Hindlimb muscle (tissue), 1 donor: ENCODE measurements at regions not wholly inside any gene's neighbourhood (a gene's known extent, or its start where the extent isn't known, plus 50 kb on each side); places are given as distances from the start of the nearest gene placed in this dataset.
"Not testable (repeated sequence)": the region's sequence is repeated elsewhere in the genome, so short reads cannot be mapped to it uniquely, and the experiment has no call there.

ENCODE experiments used
- DNase-seq: peaks from one replicate; pipeline ENCODE4 v3.0.0-alpha.2; 2013

DNA sequence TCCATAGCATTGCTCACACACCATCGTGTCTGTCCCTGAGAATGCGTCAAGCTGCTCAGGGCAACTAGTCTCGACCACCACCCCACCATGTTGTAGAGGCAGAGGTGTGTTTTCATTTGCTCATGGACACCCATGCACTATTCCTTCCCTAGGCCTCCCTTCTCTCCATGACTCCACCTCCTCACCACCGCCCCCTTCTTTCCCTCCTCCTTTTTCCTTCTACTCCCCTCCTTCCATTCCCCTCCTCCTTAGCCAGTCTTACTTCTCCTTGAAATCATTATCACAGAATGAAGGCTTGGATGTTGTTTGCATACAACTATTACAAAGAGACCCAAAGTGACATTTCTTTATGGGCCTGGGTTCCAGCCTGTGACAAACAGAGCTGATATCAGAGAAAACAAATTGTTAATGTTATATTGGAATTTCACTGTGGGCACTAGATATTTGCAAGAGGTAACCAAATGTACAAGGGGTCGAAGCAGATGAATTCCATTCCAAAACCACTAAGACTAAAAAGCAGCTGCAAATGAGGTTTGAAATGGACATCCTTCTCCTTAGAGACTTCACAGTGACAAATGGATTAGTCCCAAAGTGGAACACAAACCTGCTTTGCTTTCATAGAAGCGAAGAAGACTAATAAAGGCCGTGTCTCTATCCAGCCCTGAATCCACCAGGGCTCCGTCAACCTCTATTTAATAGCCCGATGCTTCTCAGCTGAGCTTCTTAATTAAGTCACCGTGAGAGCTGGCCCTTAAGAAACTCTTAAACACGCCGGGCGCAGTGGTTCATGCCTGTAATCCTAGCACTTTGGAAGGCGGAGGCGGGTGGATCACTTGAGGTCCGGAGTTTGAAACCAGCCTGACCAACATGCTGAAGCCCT lies 275.8 kb upstream of the SULF2 start:
- no peak for DNase-seq

DNA sequence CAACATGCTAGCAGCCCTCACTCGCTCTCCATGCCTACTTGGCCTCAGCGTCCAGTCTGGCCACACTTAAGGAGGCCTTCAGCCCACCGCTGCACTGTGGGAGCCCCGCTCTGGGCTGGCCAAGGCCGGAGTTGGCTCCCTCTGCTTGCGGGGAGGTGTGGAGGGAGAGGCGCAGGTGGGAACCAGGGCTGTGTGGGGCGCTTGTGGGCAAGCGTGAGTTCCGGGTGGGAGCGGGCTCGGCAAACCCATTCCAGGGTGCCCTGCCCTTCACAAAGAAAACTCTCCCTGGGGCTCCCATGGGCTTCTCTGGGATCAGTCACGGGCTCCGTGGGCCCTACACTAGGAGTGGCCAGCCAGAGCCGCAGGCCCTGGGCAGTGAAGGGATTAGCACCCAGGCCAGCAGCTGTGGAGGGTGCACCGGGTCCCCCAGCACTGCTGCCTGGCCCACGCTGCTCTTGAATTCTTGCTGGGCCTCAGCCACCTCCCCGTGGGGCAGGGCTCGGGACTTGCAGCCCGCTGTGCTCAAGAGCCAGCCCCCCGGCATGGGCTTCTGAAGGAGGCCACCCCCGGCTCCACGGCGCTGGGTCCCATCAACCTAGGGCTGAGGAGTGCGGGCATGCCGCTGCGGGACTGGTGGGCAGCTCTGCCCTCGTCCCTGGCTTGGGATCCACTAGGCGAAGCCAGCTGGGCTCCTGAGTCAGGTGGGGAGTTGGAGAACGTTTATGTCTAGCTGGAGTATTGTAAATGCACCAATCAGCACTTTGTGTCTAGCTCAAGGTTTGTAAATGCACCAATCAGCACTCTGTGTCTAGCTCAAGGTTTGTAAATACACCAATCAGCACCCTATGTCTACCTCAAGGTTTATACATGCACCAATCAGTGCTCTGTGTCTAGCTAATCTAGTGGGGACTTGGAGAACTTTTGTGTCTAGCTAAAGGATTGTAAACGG lies 273.6 kb upstream of the SULF2 start:
- no peak for DNase-seq

GRCh38 chr20:48057739-48058138 lies 272.5 kb upstream of the SULF2 start:
- no peak for DNase-seq

DNA sequence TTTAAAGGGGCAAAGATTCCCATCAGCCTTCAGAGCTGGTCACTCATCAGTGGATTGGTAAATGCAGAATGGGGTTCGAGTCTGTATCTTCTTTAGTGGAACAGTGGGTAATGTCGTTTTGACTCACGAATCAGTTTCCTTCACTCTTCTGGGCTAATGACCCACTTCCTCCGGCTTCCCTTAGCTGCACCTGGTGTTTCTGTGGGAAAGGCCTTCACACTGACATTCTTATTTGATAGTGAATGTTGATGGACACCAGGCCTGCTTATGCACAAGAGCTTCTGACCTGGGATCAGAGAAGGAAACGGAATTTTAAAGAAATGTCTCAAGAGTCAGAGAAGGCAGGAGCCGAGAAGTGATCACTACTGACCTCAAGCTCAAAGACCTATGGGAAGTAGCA lies 272.0 kb upstream of the SULF2 start:
- no peak for DNase-seq

GRCh38 chr20:48056218-48056617 lies 270.9 kb upstream of the SULF2 start:
- DNase-seq: no peak

DNA sequence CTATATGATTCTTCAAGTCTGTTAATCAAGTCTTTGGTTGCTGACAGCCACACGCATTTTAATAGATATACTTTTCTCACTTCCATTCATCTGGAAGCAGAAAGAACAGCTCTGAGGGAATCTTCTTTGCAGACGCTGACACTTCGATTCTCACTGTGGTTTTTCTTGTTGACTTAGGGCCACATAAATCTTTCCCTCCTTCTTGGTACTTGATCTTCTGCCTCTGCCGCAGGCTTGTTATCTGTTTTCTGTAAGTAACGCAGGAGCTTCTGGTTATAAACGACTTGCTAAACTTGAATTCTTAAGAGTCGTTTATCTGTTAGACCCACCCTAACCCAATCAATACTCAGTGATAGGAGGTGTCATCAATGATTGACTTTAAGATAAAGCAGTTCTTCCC lies 268.8 kb upstream of the SULF2 start:
- no peak for DNase-seq

- DNase-seq: peak; percentile 49
Measured at GRCh38 chr20:48052475-48052835, 267.2 kb upstream of the SULF2 start.

DNA sequence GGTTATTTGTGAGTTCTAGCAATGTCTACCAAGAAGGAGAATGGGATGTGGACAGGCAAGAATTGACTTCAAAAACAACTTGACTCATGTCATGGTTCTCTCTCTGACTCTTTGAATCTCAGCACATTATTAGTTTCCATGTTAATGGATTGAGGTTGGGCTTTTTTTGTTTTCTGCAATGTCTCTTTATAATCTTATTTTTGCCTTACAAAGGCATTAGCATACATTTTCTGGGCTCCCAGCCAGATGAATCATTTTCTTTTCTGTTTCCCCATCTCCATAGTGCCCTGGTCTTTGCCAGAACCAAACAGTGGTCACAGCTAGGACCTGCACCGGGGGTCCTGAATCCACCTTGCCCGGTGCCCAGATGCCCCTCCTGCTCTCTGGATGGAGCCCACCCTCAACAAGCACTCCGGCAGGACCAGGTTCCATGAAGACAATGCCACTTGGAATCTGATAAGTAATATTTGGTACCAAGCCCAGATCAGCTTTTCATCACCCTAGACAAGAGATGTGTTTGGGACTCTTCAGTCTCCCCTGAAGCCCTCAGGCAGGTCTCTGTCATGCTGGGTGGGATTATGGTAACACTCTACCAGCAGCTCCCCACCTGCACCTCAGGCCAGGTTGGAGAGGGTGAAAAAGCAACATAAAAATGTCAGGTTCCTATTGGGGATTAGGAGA lies 266.7 kb upstream of the SULF2 start:
- DNase-seq: peak; percentile 78

- DNase-seq: no peak
Measured at GRCh38 chr20:48049641-48050040, 264.4 kb upstream of the SULF2 start.

- DNase-seq: no peak
Measured at GRCh38 chr20:48049171-48049570, 263.9 kb upstream of the SULF2 start.

GRCh38 chr20:48047447-48047846 lies 262.2 kb upstream of the SULF2 start:
- no peak for DNase-seq

DNA sequence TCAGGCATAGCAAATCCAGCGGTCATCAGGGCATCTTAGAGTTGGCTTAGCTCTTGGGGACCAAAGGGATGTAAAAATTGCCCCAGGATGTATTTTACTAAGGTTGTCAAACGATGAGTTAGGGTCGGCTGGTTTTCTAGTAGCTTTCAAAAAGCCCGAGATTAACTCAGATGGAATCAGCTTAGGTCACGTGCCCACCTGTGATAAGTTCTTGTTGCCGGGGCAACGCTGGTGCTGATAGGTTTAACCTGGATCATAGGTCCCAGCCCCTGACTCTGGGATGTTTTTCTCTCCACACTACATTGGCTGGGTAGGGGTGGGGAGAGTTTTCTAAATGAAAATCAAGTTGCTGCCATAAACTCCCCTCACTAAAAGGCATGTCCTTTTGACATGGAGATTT lies 257.3 kb upstream of the SULF2 start:
- DNase-seq: no peak

- no peak for DNase-seq
Measured at GRCh38 chr20:48041078-48041780, 255.9 kb upstream of the SULF2 start.

DNA sequence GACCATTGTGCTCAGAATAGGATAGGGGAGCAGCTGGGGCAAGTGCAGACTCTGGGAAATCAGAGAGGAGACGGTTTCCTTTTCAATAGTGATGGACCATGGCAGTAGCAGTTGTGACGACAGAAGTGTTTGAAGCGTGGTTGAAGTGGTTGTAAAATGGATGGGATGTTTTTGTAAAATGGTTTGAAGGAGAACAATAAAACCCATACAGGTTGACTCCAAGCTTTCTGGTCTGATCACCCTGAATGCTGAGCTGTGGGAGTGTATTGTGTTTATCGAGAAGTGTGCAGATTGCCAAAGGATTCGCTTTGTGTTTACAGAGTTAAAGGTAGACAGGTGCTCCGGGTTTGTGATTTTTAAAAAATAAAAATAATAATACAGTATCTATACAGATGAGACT lies 255.2 kb upstream of the SULF2 start:
- no peak for DNase-seq

- no peak for DNase-seq
Measured at GRCh38 chr20:48040051-48040450, 254.8 kb upstream of the SULF2 start.

DNA sequence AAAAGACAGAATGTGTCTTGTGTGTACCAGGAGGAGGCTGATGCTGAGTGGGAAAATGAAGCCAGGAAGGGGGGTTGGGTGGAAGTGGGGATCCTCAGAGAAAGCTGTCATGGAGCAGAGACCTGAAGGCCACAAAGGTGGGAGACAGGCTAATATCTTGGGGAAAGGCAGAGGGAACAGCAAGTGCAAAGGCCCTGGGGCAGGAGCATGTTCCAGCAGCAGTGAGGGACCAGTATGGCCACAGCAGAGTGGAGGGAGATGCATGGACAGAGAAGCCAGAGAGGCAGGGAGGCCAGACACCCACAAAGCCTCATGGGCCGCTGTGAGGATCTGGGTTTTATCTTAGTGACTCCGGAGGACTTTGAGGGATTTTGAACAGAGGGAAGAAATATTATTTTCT lies 254.2 kb upstream of the SULF2 start:
- no peak for DNase-seq

DNA sequence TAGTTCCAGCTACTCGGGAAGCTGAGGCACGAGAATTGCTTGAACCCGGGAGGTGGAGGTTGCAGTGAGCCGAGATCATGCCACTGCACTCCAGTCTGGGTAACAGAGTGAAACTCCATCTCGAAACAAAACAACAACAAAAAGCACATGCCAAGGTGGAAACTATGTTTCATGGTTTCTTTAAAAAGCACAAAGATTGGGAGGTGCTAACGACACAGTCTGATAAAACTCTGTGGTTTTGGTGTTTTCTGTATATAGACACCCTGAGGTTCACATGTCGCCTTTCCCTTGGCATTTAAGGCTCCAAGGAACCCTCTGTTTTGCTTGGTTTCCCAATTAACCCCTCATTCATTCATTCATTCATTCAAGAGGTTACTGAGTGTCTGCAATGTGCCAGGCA lies 253.4 kb upstream of the SULF2 start:
- DNase-seq: no peak

- DNase-seq: not testable (repeated sequence)
Measured at GRCh38 chr20:48037798-48038197, 252.5 kb upstream of the SULF2 start.

GRCh38 chr20:48035961-48036731 lies 250.9 kb upstream of the SULF2 start:
- DNase-seq: no peak

DNA sequence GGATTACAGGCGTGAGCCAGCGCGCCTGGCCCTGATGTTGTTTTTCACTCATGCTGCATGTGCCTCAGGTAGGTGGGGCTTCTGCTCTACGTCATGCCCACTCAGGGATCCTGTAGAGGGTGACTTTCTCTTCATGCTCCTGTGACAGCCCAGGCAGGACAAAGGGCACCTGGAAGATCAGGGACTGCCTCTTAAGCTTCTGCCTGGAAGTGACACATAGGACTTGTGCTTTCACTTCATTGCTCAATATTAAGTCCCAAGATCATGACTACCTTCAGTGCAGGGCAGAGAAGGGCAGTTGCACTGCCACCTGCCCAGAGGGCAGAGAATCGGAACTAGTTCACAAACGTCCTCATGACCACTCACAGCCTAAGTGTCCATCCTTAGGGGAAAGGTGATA lies 249.5 kb upstream of the SULF2 start:
- DNase-seq: no peak

- DNase-seq: not testable (repeated sequence)
Measured at GRCh38 chr20:48033005-48033404, 247.7 kb upstream of the SULF2 start.

- no peak for DNase-seq
Measured at GRCh38 chr20:48031122-48031521, 245.8 kb upstream of the SULF2 start.
